H1 (cell line): ENCODE measurements at regions not wholly inside any gene's neighbourhood (a gene's known extent, or its start where the extent isn't known, plus 50 kb on each side); places are given as distances from the start of the nearest gene placed in this dataset.

Experiments
- RXRA ChIP-seq: IDR thresholded peaks from 2 replicates; pipeline ENCODE4 v1.6.1; 2011; ENCODE audit warnings: low read depth, mild to moderate bottlenecking, low read length, moderate library complexity; ENCODE audit not compliant: insufficient read depth
- SAP30 ChIP-seq: fragments of 300-600 bp; sonication (generic); IDR thresholded peaks from 2 replicates; pipeline ENCODE4 v1.7.1; 2012; ENCODE audit warnings: low read length, moderate library complexity, mild to moderate bottlenecking, inconsistent platforms; ENCODE audit not compliant: insufficient read depth, insufficient replicate concordance

- no peak for TF ChIP-seq SAP30
- 0 out of 2 replicates have a peak, but pooled peaks have one; percentile 16 for TF ChIP-seq RXRA
Observed at GRCh38 chr12:29889737-29890136, 106.0 kb upstream of the TMTC1 start (continued).
